Muscle layer of colon (tissue), 2 donors: ENCODE measurements at regions not wholly inside any gene's neighbourhood (a gene's known extent, or its start where the extent isn't known, plus 50 kb on each side); places are given as distances from the start of the nearest gene placed in this dataset.

ENCODE experiments used
- H3K27ac ChIP-seq: one replicate; pipeline ENCODE4 v1.7.0; 2013; ENCODE audit warnings: low read depth, mild to moderate bottlenecking, low read length, moderate library complexity
- H3K27me3 ChIP-seq, 2 donors: one replicate each; pipeline ENCODE4 v1.7.0; 2013; ENCODE audit warnings: low read length in 2 of 2, mild to moderate bottlenecking in 2 of 2; ENCODE audit not compliant: insufficient read depth in 2 of 2, control insufficient read depth in 1 of 2
- H3K36me3 ChIP-seq: one replicate; pipeline ENCODE4 v1.7.0; 2013; ENCODE audit warnings: mild to moderate bottlenecking, low read length; ENCODE audit not compliant: insufficient read depth
- H3K4me1 ChIP-seq: one replicate; pipeline ENCODE4 v1.7.0; 2013; ENCODE audit warnings: mild to moderate bottlenecking, low read length; ENCODE audit not compliant: insufficient read depth
- H3K4me3 ChIP-seq, 2 donors: one replicate each; pipeline ENCODE4 v1.7.0; 2013; ENCODE audit warnings: low read length in 2 of 2, low read depth in 1 of 2, mild to moderate bottlenecking in 1 of 2, moderate library complexity in 1 of 2
- H3K9ac ChIP-seq: one replicate; pipeline ENCODE4 v1.7.0; 2013; ENCODE audit warnings: low read length
- H3K9me3 ChIP-seq: one replicate; pipeline ENCODE4 v1.7.0; 2013; ENCODE audit warnings: mild to moderate bottlenecking, low read length
- donor health status: abdominal sarcoma.
- donor health status: Adenocarcinoma of cecum.

DNA sequence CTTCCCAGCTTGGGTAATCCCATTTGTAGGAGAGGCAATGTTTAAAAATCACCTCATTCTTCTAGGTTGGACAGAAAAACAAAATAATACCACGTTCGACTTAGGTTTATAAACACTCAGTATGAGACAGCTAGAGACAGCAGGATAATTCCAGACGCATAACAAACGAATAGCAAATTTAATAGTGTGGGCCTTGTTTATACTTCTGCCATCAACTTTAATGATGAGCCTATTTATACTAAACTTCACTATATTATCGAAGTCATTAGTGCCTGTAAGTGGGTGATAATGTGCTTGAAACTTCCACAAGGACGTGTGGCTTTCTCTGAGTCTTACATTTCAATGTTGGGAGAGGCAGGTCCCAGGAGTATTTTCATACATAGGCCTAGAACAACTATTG lies 255.7 kb upstream of the PPARGC1A start:
- no peak overlapping the region for H3K27ac ChIP-seq
- H3K4me1 ChIP-seq = no peaks in the 10 kb centered on the region
- H3K36me3 ChIP-seq = no peaks in the 10 kb centered on the region
- no peak overlapping the region for H3K4me3 ChIP-seq
- no peaks in the 10 kb centered on the region for H3K27me3 ChIP-seq
- no peaks in the 10 kb centered on the region for H3K9me3 ChIP-seq
- H3K9ac ChIP-seq = no peak overlapping the region

DNA sequence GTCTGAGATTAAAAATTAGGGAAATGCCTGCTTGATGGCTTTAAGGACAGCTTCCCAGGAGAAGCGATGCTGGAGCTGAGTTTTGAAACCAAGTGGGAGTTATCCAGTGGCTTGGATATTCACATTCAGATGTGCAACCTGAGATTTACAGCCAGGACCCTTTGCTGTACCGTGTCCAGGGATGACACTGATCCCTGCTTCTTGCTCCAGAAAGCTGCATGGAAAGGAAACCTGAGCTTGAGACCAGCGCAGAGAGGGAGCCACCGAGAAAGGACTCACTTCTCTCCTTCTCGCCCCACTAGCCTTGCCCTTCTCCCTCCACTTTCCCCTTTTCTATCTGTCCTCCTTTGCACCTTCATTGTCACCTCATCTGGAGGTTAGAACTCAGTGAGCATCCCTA lies 254.5 kb upstream of the PPARGC1A start:
- Histone ChIP-seq H3K4me3 (no peak overlapping the region), H3K27me3 (no peaks in the 10 kb centered on the region), H3K9ac (no peak overlapping the region), H3K36me3 (no peaks in the 10 kb centered on the region), H3K9me3 (no peaks in the 10 kb centered on the region), H3K27ac (no peak overlapping the region), H3K4me1 (no peaks in the 10 kb centered on the region)

DNA sequence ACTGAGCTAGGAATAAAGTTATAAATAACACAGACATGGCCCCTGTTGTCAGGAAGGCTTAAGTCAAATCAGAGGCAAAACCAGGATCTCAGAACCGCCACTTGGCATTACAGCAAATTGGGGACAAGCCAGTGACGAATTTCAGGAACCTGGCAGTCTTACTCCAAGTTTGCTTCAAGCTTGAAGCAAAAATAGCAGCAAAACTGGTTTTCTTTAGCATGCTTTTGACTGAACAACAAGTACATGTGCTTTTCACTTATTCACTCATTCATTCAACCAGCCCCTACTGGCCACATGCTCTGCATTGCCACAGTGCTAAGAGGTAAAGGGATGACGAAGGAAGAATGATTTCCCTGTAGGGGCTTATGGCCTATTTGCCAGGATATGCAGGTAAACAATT lies 253.9 kb upstream of the PPARGC1A start:
- no peaks in the 10 kb centered on the region for H3K27me3 ChIP-seq
- no peak overlapping the region for H3K9ac ChIP-seq
- H3K27ac ChIP-seq = no peak overlapping the region
- no peaks in the 10 kb centered on the region for H3K36me3 ChIP-seq
- no peaks in the 10 kb centered on the region for H3K4me1 ChIP-seq
- H3K9me3 ChIP-seq = no peaks in the 10 kb centered on the region
- H3K4me3 ChIP-seq = no peak overlapping the region

GRCh38 chr4:24141836-24142235 lies 252.0 kb upstream of the PPARGC1A start:
- H3K27ac ChIP-seq = no peak overlapping the region

GRCh38 chr4:24140892-24141291 lies 251.0 kb upstream of the PPARGC1A start:
- Histone ChIP-seq H3K36me3 (no peaks in the 10 kb centered on the region), H3K27me3 (no peaks in the 10 kb centered on the region), H3K4me1 (no peaks in the 10 kb centered on the region), H3K9me3 (no peaks in the 10 kb centered on the region), H3K9ac (no peak overlapping the region), H3K27ac (no peak overlapping the region), H3K4me3 (no peak overlapping the region)

More at GRCh38 chr4:24141836-24142235, 252.0 kb upstream of the PPARGC1A start:
- Histone ChIP-seq H3K9me3 (no peaks in the 10 kb centered on the region), H3K27me3 (no peaks in the 10 kb centered on the region), H3K9ac (no peak overlapping the region), H3K4me3 (no peak overlapping the region), H3K36me3 (no peaks in the 10 kb centered on the region), H3K4me1 (no peaks in the 10 kb centered on the region)

GRCh38 chr4:24137671-24138601 lies 248.1 kb upstream of the PPARGC1A start:
- Histone ChIP-seq H3K27me3 (no peaks in the 10 kb centered on the region), H3K27ac (no peak overlapping the region), H3K36me3 (no peaks in the 10 kb centered on the region), H3K4me1 (no peaks in the 10 kb centered on the region), H3K9ac (no peak overlapping the region), H3K9me3 (no peaks in the 10 kb centered on the region), H3K4me3 (no peak overlapping the region)

GRCh38 chr4:24131954-24132673 lies 242.3 kb upstream of the PPARGC1A start:
- Histone ChIP-seq H3K9me3 (no peaks in the 10 kb centered on the region), H3K4me1 (no peaks in the 10 kb centered on the region), H3K36me3 (no peaks in the 10 kb centered on the region), H3K27ac (no peak overlapping the region), H3K9ac (no peak overlapping the region), H3K27me3 (no peaks in the 10 kb centered on the region), H3K4me3 (no peak overlapping the region)

DNA sequence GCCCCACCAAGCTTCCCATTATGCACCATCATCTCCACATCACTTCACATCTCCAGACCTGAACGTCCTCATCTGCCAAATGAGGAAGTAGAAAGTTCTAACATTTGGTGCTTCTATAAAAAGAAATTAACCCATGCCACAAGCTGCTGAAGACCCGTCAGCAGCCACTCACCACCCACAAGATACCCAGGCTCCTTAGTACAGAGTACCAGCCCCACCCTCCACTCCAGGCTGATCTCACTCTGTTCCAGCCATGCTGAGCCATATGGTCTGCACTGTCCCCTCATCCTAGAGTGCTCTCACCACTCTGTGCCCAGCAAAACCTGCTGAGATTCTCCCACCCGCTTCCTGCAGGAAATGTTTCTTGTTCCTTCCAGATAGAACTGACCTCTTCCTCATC lies 240.8 kb upstream of the PPARGC1A start:
- H3K36me3 ChIP-seq = no peaks in the 10 kb centered on the region
- H3K27ac ChIP-seq = no peak overlapping the region
- no peak overlapping the region for H3K9ac ChIP-seq

GRCh38 chr4:24126776-24127175 lies 236.9 kb upstream of the PPARGC1A start:
- no peak overlapping the region for H3K4me3 ChIP-seq
- no peak overlapping the region for H3K9ac ChIP-seq
- no peaks in the 10 kb centered on the region for H3K36me3 ChIP-seq
- no peaks in the 10 kb centered on the region for H3K27me3 ChIP-seq
- no peak overlapping the region for H3K27ac ChIP-seq
- no peaks in the 10 kb centered on the region for H3K4me1 ChIP-seq
- H3K9me3 ChIP-seq = no peaks in the 10 kb centered on the region

More for the DNA sequence above, 240.8 kb upstream of the PPARGC1A start:
- no peak overlapping the region for H3K4me3 ChIP-seq
- H3K27me3 ChIP-seq = no peaks in the 10 kb centered on the region
- H3K9me3 ChIP-seq = no peaks in the 10 kb centered on the region
- H3K4me1 ChIP-seq = no peaks in the 10 kb centered on the region

DNA sequence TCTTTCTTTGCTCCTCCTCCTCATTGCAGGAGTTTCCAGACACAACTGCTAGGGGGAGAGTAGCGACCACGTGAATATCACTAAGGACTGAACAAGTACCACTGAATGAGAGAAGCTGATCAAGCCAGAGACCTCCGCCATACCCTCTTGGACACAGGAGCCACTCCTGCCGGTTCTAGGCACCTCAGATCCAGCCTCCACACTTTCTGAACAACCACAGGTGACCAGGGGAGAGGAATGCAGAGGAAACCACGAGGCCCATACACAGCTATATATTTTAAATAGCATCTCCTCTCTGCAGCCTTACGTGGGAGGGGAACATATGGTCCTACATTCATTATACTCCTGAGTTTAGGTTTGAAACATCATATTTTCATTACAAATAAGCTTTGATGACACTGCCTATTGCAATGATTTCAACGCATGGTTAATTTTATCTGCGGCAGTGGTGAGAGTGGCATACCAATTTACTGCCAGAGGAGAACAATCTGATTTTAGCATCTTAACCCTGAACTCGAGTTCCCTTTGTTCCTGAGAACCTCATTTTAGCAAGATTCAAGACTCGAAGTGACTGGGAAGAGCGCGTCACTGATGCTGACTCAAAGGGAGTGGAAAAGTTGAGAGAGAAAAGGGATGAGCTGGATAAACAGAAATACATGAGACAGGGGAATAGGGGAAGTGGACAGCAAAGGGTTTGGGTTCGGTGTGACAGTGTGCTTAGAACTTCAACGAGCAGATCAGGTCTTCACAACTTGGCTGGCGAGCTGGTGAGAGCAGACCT lies 231.7 kb upstream of the PPARGC1A start:
- no peak overlapping the region for H3K9ac ChIP-seq

GRCh38 chr4:24117975-24118374 lies 228.1 kb upstream of the PPARGC1A start:
- no peaks in the 10 kb centered on the region for H3K27me3 ChIP-seq
- no peaks in the 10 kb centered on the region for H3K36me3 ChIP-seq
- no peak overlapping the region for H3K9ac ChIP-seq
- H3K4me3 ChIP-seq = no peak overlapping the region
- no peaks in the 10 kb centered on the region for H3K9me3 ChIP-seq
- H3K27ac ChIP-seq = no peak overlapping the region
- no peaks in the 10 kb centered on the region for H3K4me1 ChIP-seq

More for the DNA sequence above, 231.7 kb upstream of the PPARGC1A start:
- H3K36me3 ChIP-seq = no peaks in the 10 kb centered on the region
- no peak overlapping the region for H3K27ac ChIP-seq
- H3K27me3 ChIP-seq = no peaks in the 10 kb centered on the region
- no peak overlapping the region for H3K4me3 ChIP-seq
- H3K9me3 ChIP-seq = no peaks in the 10 kb centered on the region
- H3K4me1 ChIP-seq = no peaks in the 10 kb centered on the region
